ENCODE measurements at regions not wholly inside any gene's neighbourhood (a gene's known extent, or its start where the extent isn't known, plus 50 kb on each side); places are given as distances from the start of the nearest gene placed in this dataset.

DNA sequence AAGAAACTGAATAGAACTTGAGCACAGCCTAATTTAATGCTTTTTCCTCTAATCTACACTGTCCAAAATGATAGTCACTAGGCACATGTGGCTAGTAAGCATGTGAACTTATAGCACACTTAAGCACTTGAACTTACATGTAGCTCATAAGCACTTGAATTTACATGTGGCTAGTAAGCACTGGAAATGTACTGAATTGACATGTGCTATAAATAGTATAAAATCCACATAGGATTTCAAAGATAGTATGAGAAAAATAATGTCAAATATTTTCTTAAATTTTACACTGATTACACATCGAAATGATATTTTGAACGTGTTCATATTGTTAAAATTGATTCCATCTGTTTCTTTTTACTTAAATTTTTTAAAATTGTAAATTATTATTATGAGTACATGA is 167.3 kb downstream of the CARTPT start:
- Histone ChIP-seq H3K27me3 (ENCODE audit: control insufficient read depth in 3 of 3, insufficient read depth in 3 of 3, low read depth in 1 of 3, low read length in 3 of 3) (no peaks in the 10 kb centered on the region), H3K4me1 (ENCODE audit: control insufficient read depth in 2 of 2, insufficient read depth in 1 of 2, low read depth in 1 of 2, low read length in 2 of 2) (peaks cover 2 to 4% of the 10 kb centered on the region in 2 donors), H2BK120ac (ENCODE audit: low read depth, low read length) (no peak overlapping the region), H3K4me2 (ENCODE audit: insufficient read depth, low read length, poor library complexity, severe bottlenecking) (no peak overlapping the region), H3K36me3 (replicated peaks in 1 of 2; ENCODE audit: control insufficient read depth in 2 of 2, insufficient read depth in 2 of 2, low read length in 2 of 2) (no peaks in the 10 kb centered on the region), H3K4ac (ENCODE audit: low read length) (no peak overlapping the region), H2BK5ac (ENCODE audit: low read length) (no peak overlapping the region), H3K14ac (ENCODE audit: low read length) (no peak overlapping the region), H2BK15ac (ENCODE audit: low read length) (no peak overlapping the region), H3K4me3 (ENCODE audit: low read length in 2 of 2) (no peak overlapping the region), H2AK5ac (ENCODE audit: low read depth, low read length) (no peak overlapping the region), H3K79me1 (ENCODE audit: low read depth, low read length) (no peaks in the 10 kb centered on the region), H2AFZ (ENCODE audit: low read length) (no peak overlapping the region), H3K9me3 (replicated peaks in 1 of 2; ENCODE audit: control insufficient read depth in 2 of 2, insufficient read depth in 1 of 2, low read depth in 1 of 2, low read length in 2 of 2) (peaks cover 2 to 9% of the 10 kb centered on the region in 2 donors), H2BK12ac (ENCODE audit: low read length) (no peak overlapping the region), H3K9ac (ENCODE audit: low read depth, low read length, poor library complexity) (no peak overlapping the region), H4K91ac (ENCODE audit: low read depth, low read length, poor library complexity) (no peak overlapping the region), H3K23ac (ENCODE audit: low read depth, low read length, poor library complexity) (no peak overlapping the region), H4K8ac (ENCODE audit: low read depth, low read length) (no peak overlapping the region), H3K27ac (replicated peaks; ENCODE audit: low read length) (no peak overlapping the region), H3K18ac (ENCODE audit: low read length) (no peak overlapping the region)
- no peak for DNase-seq (ENCODE audit: low spot score)
- WGBS, 2 donors (ENCODE audit: extremely low coverage in 2 of 2, insufficient read length in 2 of 2, insufficient replicate concordance in 1 of 2), result no CpG with 5 or more reads among the region's 2 CpGs

DNA sequence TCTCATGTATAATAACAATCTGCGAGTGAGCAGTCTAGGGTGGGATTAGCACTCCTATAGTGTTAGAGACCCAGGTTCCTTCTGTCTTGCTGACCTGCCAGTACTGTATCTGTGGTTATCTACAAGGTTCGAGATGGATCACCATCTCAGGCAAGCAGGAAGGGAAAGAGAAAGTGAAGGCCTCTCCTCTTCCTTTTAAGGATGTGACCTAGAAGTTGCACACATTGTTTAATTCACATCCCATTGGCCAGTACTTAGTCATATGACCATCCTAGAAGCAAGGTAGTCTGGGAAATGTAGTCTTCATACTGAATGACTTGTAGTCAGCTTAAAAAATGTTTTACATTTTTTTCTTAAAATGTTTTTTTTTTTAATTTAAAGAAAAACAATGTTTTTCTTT is 168.6 kb downstream of the CARTPT start:
- whole genome bisulfite sequencing, 2 donors (ENCODE audit: extremely low coverage in 2 of 2, insufficient read length in 2 of 2, insufficient replicate concordance in 1 of 2), result no CpG with 5 or more reads among the region's 2 CpGs
- no peak overlapping the region for H3K23ac ChIP-seq (ENCODE audit: low read depth, low read length, poor library complexity)

GRCh38 chr5:71891406-71891805 is 172.3 kb downstream of the CARTPT start:
- no peak overlapping the region for H3K4me3 ChIP-seq (ENCODE audit: low read length in 2 of 2)
- no peak overlapping the region for H3K18ac ChIP-seq (ENCODE audit: low read length)
- no peak overlapping the region for H3K4ac ChIP-seq (ENCODE audit: low read length)
- peaks cover 6 to 9% of the 10 kb centered on the region in 2 donors for H3K4me1 ChIP-seq (ENCODE audit: control insufficient read depth in 2 of 2, insufficient read depth in 1 of 2, low read depth in 1 of 2, low read length in 2 of 2)
- WGBS, 2 donors (ENCODE audit: extremely low coverage in 2 of 2, insufficient read length in 2 of 2, insufficient replicate concordance in 1 of 2), result no CpG with 5 or more reads among the region's 1 CpG
- no peak overlapping the region for H4K91ac ChIP-seq (ENCODE audit: low read depth, low read length, poor library complexity)
- peaks cover 0 to under 1% of the 10 kb centered on the region in 2 donors for H3K9me3 ChIP-seq (replicated peaks in 1 of 2; ENCODE audit: control insufficient read depth in 2 of 2, insufficient read depth in 1 of 2, low read depth in 1 of 2, low read length in 2 of 2)
- no peak overlapping the region for H2BK120ac ChIP-seq (ENCODE audit: low read depth, low read length)
- H2BK15ac ChIP-seq (ENCODE audit: low read length), result no peak overlapping the region
- H3K14ac ChIP-seq (ENCODE audit: low read length), result no peak overlapping the region
- H3K27me3 ChIP-seq (ENCODE audit: control insufficient read depth in 3 of 3, insufficient read depth in 3 of 3, low read depth in 1 of 3, low read length in 3 of 3), result no peaks in the 10 kb centered on the region
- no peak overlapping the region for H2AK5ac ChIP-seq (ENCODE audit: low read depth, low read length)
- H3K4me2 ChIP-seq (ENCODE audit: insufficient read depth, low read length, poor library complexity, severe bottlenecking), result no peak overlapping the region
- no peak overlapping the region for H4K8ac ChIP-seq (ENCODE audit: low read depth, low read length)
- no peak overlapping the region for H2BK5ac ChIP-seq (ENCODE audit: low read length)
- H3K27ac ChIP-seq (replicated peaks; ENCODE audit: low read length), result no peak overlapping the region
- H2BK12ac ChIP-seq (ENCODE audit: low read length), result no peak overlapping the region
- H3K23ac ChIP-seq (ENCODE audit: low read depth, low read length, poor library complexity), result no peak overlapping the region
- no peak overlapping the region for H2AFZ ChIP-seq (ENCODE audit: low read length)
- no peaks in the 10 kb centered on the region for H3K79me1 ChIP-seq (ENCODE audit: low read depth, low read length)
- no peaks in the 10 kb centered on the region for H3K36me3 ChIP-seq (replicated peaks in 1 of 2; ENCODE audit: control insufficient read depth in 2 of 2, insufficient read depth in 2 of 2, low read length in 2 of 2)
- H3K9ac ChIP-seq (ENCODE audit: low read depth, low read length, poor library complexity), result no peak overlapping the region
- DNase-seq (ENCODE audit: low spot score), result no peak

More for the DNA sequence above, 168.6 kb downstream of the CARTPT start:
- Histone ChIP-seq H2AK5ac (ENCODE audit: low read depth, low read length) (no peak overlapping the region), H3K9ac (ENCODE audit: low read depth, low read length, poor library complexity) (no peak overlapping the region), H3K27me3 (ENCODE audit: control insufficient read depth in 3 of 3, insufficient read depth in 3 of 3, low read depth in 1 of 3, low read length in 3 of 3) (no peaks in the 10 kb centered on the region), H3K79me1 (ENCODE audit: low read depth, low read length) (no peaks in the 10 kb centered on the region), H3K4me2 (ENCODE audit: insufficient read depth, low read length, poor library complexity, severe bottlenecking) (no peak overlapping the region), H4K8ac (ENCODE audit: low read depth, low read length) (no peak overlapping the region), H2BK15ac (ENCODE audit: low read length) (no peak overlapping the region), H4K91ac (ENCODE audit: low read depth, low read length, poor library complexity) (no peak overlapping the region), H3K4ac (ENCODE audit: low read length) (no peak overlapping the region), H2BK12ac (ENCODE audit: low read length) (no peak overlapping the region), H2AFZ (ENCODE audit: low read length) (peak overlapping the region; percentile 75), H3K18ac (ENCODE audit: low read length) (no peak overlapping the region), H3K9me3 (replicated peaks in 1 of 2; ENCODE audit: control insufficient read depth in 2 of 2, insufficient read depth in 1 of 2, low read depth in 1 of 2, low read length in 2 of 2) (peaks cover 2 to 9% of the 10 kb centered on the region in 2 donors), H3K4me3 (ENCODE audit: low read length in 2 of 2) (peak overlapping the region in 1 of 2 donors; percentile 22), H2BK120ac (ENCODE audit: low read depth, low read length) (no peak overlapping the region), H3K4me1 (ENCODE audit: control insufficient read depth in 2 of 2, insufficient read depth in 1 of 2, low read depth in 1 of 2, low read length in 2 of 2) (peaks cover 6 to 7% of the 10 kb centered on the region in 2 donors), H3K36me3 (replicated peaks in 1 of 2; ENCODE audit: control insufficient read depth in 2 of 2, insufficient read depth in 2 of 2, low read length in 2 of 2) (no peaks in the 10 kb centered on the region), H3K14ac (ENCODE audit: low read length) (no peak overlapping the region), H2BK5ac (ENCODE audit: low read length) (no peak overlapping the region), H3K27ac (replicated peaks; ENCODE audit: low read length) (no peak overlapping the region)
- DNase-seq (ENCODE audit: low spot score), result no peak

DNA sequence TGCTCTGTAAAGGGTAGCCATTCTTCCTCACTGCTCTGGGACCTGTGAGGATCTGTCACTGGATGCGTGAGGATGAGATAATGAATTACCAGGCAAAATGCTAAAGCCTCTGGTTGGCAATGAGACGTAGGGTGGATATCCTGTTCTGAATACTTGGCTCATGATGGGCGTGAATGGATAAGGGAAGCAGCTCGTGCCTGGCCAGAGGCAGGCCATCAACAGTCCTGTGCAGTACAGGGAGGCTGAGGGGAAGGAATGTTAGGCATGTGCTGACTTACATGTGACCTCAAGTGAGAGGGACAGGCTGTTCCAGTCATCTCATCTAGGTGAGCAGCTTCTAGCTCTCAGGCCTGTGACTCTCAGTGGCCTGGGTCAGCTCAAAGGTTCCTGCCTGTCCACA is 172.8 kb downstream of the CARTPT start:
- Histone ChIP-seq H3K9me3 (replicated peaks in 1 of 2; ENCODE audit: control insufficient read depth in 2 of 2, insufficient read depth in 1 of 2, low read depth in 1 of 2, low read length in 2 of 2) (no peaks in the 10 kb centered on the region), H3K36me3 (replicated peaks in 1 of 2; ENCODE audit: control insufficient read depth in 2 of 2, insufficient read depth in 2 of 2, low read length in 2 of 2) (no peaks in the 10 kb centered on the region), H2BK5ac (ENCODE audit: low read length) (no peak overlapping the region), H4K91ac (ENCODE audit: low read depth, low read length, poor library complexity) (no peak overlapping the region), H2BK12ac (ENCODE audit: low read length) (no peak overlapping the region), H3K4ac (ENCODE audit: low read length) (no peak overlapping the region), H3K18ac (ENCODE audit: low read length) (no peak overlapping the region), H3K27ac (replicated peaks; ENCODE audit: low read length) (no peak overlapping the region), H3K4me3 (ENCODE audit: low read length in 2 of 2) (no peak overlapping the region), H2BK120ac (ENCODE audit: low read depth, low read length) (no peak overlapping the region), H4K8ac (ENCODE audit: low read depth, low read length) (no peak overlapping the region), H2BK15ac (ENCODE audit: low read length) (no peak overlapping the region), H3K27me3 (ENCODE audit: control insufficient read depth in 3 of 3, insufficient read depth in 3 of 3, low read depth in 1 of 3, low read length in 3 of 3) (no peaks in the 10 kb centered on the region), H3K9ac (ENCODE audit: low read depth, low read length, poor library complexity) (peak overlapping the region; percentile 46), H3K79me1 (ENCODE audit: low read depth, low read length) (no peaks in the 10 kb centered on the region), H2AK5ac (ENCODE audit: low read depth, low read length) (no peak overlapping the region), H2AFZ (ENCODE audit: low read length) (no peak overlapping the region), H3K14ac (ENCODE audit: low read length) (no peak overlapping the region), H3K23ac (ENCODE audit: low read depth, low read length, poor library complexity) (no peak overlapping the region), H3K4me2 (ENCODE audit: insufficient read depth, low read length, poor library complexity, severe bottlenecking) (no peak overlapping the region), H3K4me1 (ENCODE audit: control insufficient read depth in 2 of 2, insufficient read depth in 1 of 2, low read depth in 1 of 2, low read length in 2 of 2) (peaks cover 6 to 9% of the 10 kb centered on the region in 2 donors)
- peak; percentile 17 for DNase-seq (ENCODE audit: low spot score)
- WGBS, 2 donors (ENCODE audit: extremely low coverage in 2 of 2, insufficient read length in 2 of 2, insufficient replicate concordance in 1 of 2), result no CpG with 5 or more reads among the region's 4 CpGs
